IMR-90 (cell line): ENCODE measurements at regions not wholly inside any gene's neighbourhood (a gene's known extent, or its start where the extent isn't known, plus 50 kb on each side); places are given as distances from the start of the nearest gene placed in this dataset.
A peak's percentile ranks its signal among the peaks of the same experiment; 100 is the strongest.

Experiments used
- ATAC-seq: fragments of 200-7000 bp; cut with Tn5 transposase; 2 replicates; pipeline ENCODE4 v1.9.1; 2020; ENCODE audit warnings: low read depth, mild to moderate bottlenecking, moderate library complexity
- BruUV-seq: library from RNA; stranded (reverse); fragments of 400-500 nt; replicated peaks from 2 replicates; lab custom pipeline; 2021; lab: Mats Ljungman, UMichigan
- CTCF ChIA-PET: fragments of 300-600 bp; formaldehyde crosslinking; extraction: SDS; loops from one replicate; lab custom pipeline; 2021; ENCODE audit warnings: antibody characterized with exemption; lab: Yijun Ruan, JAX
- POLR2A ChIA-PET: fragments of 300-600 bp; sonication (Branson Sonifier 250); formaldehyde crosslinking; loops from one replicate; lab custom pipeline; 2022; ENCODE audit warnings: antibody characterized with exemption; ENCODE audit not compliant: unreplicated experiment; lab: Charles Lee
- DNase-seq: peaks from one replicate; pipeline ENCODE4 v3.0.0; 2013
- H2AFZ ChIP-seq: replicated peaks from 2 replicates; pipeline ENCODE3; 2013; ENCODE audit warnings: low read length, mild to moderate bottlenecking; ENCODE audit not compliant: poor library complexity
- H2AK5ac ChIP-seq: 2 replicates; pipeline ENCODE4 v1.6.1; 2013; ENCODE audit warnings: low read depth, low read length, inconsistent platforms
- H2AK9ac ChIP-seq: replicated peaks from 2 replicates; pipeline ENCODE3; 2013; ENCODE audit warnings: mild to moderate bottlenecking, low read depth, low read length, moderate library complexity; ENCODE audit not compliant: poor library complexity
- H2BK120ac ChIP-seq: 2 replicates; pipeline ENCODE4 v1.6.1; 2013; ENCODE audit warnings: low read depth, low read length, inconsistent platforms
- H2BK15ac ChIP-seq: 3 replicates; pipeline ENCODE4 v1.6.1; 2013; ENCODE audit warnings: low read depth, low read length, inconsistent platforms
- H2BK20ac ChIP-seq: 2 replicates; pipeline ENCODE4 v1.6.1; 2013; ENCODE audit warnings: low read depth, mild to moderate bottlenecking, inconsistent platforms, low read length, moderate library complexity
- H2BK5ac ChIP-seq: 2 replicates; pipeline ENCODE4 v1.6.1; 2013; ENCODE audit warnings: mild to moderate bottlenecking, low read depth, low read length, inconsistent platforms; ENCODE audit not compliant: poor library complexity, severe bottlenecking
- H3K14ac ChIP-seq: replicated peaks from 2 replicates; pipeline ENCODE4 v1.6.1; 2013; ENCODE audit warnings: low read depth, low read length, inconsistent platforms
- H3K18ac ChIP-seq: 2 replicates; pipeline ENCODE4 v1.6.1; 2013; ENCODE audit warnings: low read depth, low read length, control low read depth
- H3K23ac ChIP-seq: 2 replicates; pipeline ENCODE4 v1.6.1; 2013; ENCODE audit warnings: low read depth, low read length, inconsistent platforms
- H3K27ac ChIP-seq: 2 replicates; pipeline ENCODE4 v1.5.1; 2013; ENCODE audit warnings: mild to moderate bottlenecking, control low read depth, low read length; ENCODE audit not compliant: insufficient read depth
- H3K27me3 ChIP-seq: 2 replicates; pipeline ENCODE4 v1.6.1; 2013; ENCODE audit warnings: low read length; ENCODE audit not compliant: control insufficient read depth, insufficient read depth
- H3K36me3 ChIP-seq: 2 replicates; pipeline ENCODE4 v1.6.1; 2013; ENCODE audit warnings: low read length, mixed read lengths; ENCODE audit not compliant: control insufficient read depth, insufficient read depth
- H3K4ac ChIP-seq: 2 replicates; pipeline ENCODE4 v1.6.1; 2013; ENCODE audit warnings: low read depth, low read length, inconsistent platforms
- H3K4me1 ChIP-seq: 2 replicates; pipeline ENCODE4 v1.6.1; 2013; ENCODE audit warnings: low read length, mixed read lengths; ENCODE audit not compliant: control insufficient read depth, insufficient read depth
- H3K4me2 ChIP-seq: 2 replicates; pipeline ENCODE4 v1.6.1; 2013; ENCODE audit warnings: low read depth, mild to moderate bottlenecking, control low read depth, low read length, moderate library complexity
- H3K4me3 ChIP-seq: 2 replicates; pipeline ENCODE4 v1.5.1; 2013; ENCODE audit warnings: low read depth, mild to moderate bottlenecking, control low read depth, low read length, moderate library complexity; ENCODE audit not compliant: insufficient read depth
- H3K56ac ChIP-seq: 2 replicates; pipeline ENCODE4 v1.6.1; 2013; ENCODE audit warnings: low read length, inconsistent platforms; ENCODE audit not compliant: insufficient read depth; ENCODE audit errors: extremely low read depth
- H3K79me1 ChIP-seq, 2 experiments: 2 replicates each; pipeline ENCODE4 v1.6.1; 2013; ENCODE audit warnings: low read length in 2 of 2, inconsistent platforms in 1 of 2, low read depth in 1 of 2
- H3K9ac ChIP-seq: 2 replicates; pipeline ENCODE4 v1.6.1; 2013; ENCODE audit warnings: low read depth, low read length, control low read depth
- H3K9me1 ChIP-seq: 2 replicates; pipeline ENCODE4 v1.6.1; 2013; ENCODE audit warnings: low read length, inconsistent platforms; ENCODE audit not compliant: insufficient read depth
- H3K9me3 ChIP-seq: 2 replicates; pipeline ENCODE4 v1.6.1; 2013; ENCODE audit warnings: low read length; ENCODE audit not compliant: control insufficient read depth, insufficient read depth
- H4K20me1 ChIP-seq: 2 replicates; pipeline ENCODE4 v1.6.1; 2013; ENCODE audit warnings: low read length, inconsistent platforms; ENCODE audit not compliant: insufficient read depth
- H4K5ac ChIP-seq: 2 replicates; pipeline ENCODE4 v1.6.1; 2013; ENCODE audit warnings: mild to moderate bottlenecking, low read depth, low read length, control low read depth
- H4K8ac ChIP-seq, 2 experiments: 2 replicates each; pipeline ENCODE4 v1.6.1; 2013; ENCODE audit warnings: low read depth in 2 of 2, low read length in 2 of 2, control low read depth in 1 of 2, inconsistent platforms in 1 of 2
- H4K91ac ChIP-seq: 2 replicates; pipeline ENCODE4 v1.6.1; 2013; ENCODE audit warnings: low read depth, low read length, inconsistent platforms; ENCODE audit not compliant: insufficient read depth
- BHLHE40 ChIP-seq: fragments of 150-350 bp; IDR thresholded peaks from 2 replicates; pipeline ENCODE4 v1.6.1; 2016; ENCODE audit warnings: mild to moderate bottlenecking, low read depth, low read length
- CHD1 ChIP-seq: IDR thresholded peaks from 2 replicates; pipeline ENCODE4 v1.6.1; 2012; ENCODE audit warnings: low read depth, low read length, improper control_type of control experiment
- FOS ChIP-seq: fragments of 150-350 bp; IDR thresholded peaks from 2 replicates; pipeline ENCODE4 v1.6.1; 2016; ENCODE audit warnings: low read depth, low read length
- MAFK ChIP-seq: IDR thresholded peaks from 2 replicates; pipeline ENCODE4 v1.6.1; 2012; ENCODE audit warnings: low read depth, low read length, improper control_type of control experiment
- MAZ ChIP-seq: IDR thresholded peaks from 2 replicates; pipeline ENCODE4 v1.6.1; 2012; ENCODE audit warnings: low read depth, mild to moderate bottlenecking, low read length, improper control_type of control experiment, moderate library complexity, borderline replicate concordance
- MXI1 ChIP-seq: IDR thresholded peaks from 2 replicates; pipeline ENCODE4 v1.6.1; 2012; ENCODE audit warnings: low read depth, mild to moderate bottlenecking, low read length, moderate library complexity, borderline replicate concordance
- NFE2L2 ChIP-seq: fragments of 150-350 bp; IDR thresholded peaks from 2 replicates; pipeline ENCODE4 v1.6.1; 2016; ENCODE audit warnings: low read depth, mild to moderate bottlenecking, low read length
- whole genome bisulfite sequencing, 2 experiments: methylation state at CpG; one replicate each; pipeline versions ENCODE4 v1.1.5 to v1.1.7; 2013; ENCODE audit warnings: missing lambda C conversion rate in 2 of 2; ENCODE audit not compliant: insufficient read length in 1 of 2; ENCODE audit errors: extremely low coverage in 2 of 2; 5-methylcytosine and 5-hydroxymethylcytosine counted together
- dilution Hi-C: fragments of 300-500 bp; cut with HindIII; formaldehyde crosslinking; loops from one replicate; pipeline ENCODE4 v1.14.3; 2018; ENCODE audit warnings: low sequenced_read_pairs; ENCODE audit not compliant: unreplicated experiment
- in situ Hi-C: fragments of 300-500 bp; cut with MboI; formaldehyde crosslinking; loops from 3 replicates; pipeline ENCODE4 v1.14.3; 2019; ENCODE audit warnings: low sequenced_read_pairs, inconsistent platforms, mixed read lengths
- intact Hi-C: fragments of 100-400 bp; cut with micrococcal nuclease; formaldehyde crosslinking; loops from 2 replicates; pipeline ENCODE4 v1.10.0; 2022
- TF ChIP-seq, protein P1 (sequence below): fragments of 150-350 bp; IDR thresholded peaks from 2 replicates; pipeline ENCODE4 v1.6.1; 2016; ENCODE audit warnings: low read depth, mild to moderate bottlenecking, low read length, moderate library complexity, borderline replicate concordance

DNA sequence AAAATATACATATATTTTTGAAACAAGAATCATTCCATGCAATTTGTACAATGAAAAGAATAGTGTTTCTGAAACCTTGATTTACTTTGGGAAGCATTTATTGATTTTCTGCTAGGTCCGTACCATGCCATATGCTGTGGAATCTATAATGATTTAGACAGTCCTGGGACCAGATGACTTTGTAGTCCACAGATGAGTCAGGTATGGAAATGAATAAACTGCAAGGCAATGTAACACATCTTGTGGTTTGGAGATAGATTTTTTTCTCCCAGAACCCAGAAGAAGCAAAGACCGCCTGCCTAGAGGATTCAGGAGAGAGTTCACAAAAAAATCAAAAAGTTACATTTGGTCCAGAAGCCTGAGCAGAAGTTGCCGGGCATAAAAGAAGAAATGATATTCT lies 190.4 kb downstream of the GPR37 start:
- Histone ChIP-seq H3K79me1 (no peaks in the 10 kb centered on the region), H3K27ac (no peak overlapping the region), H3K4me3 (no peak overlapping the region), H2AK9ac (no peak overlapping the region), H4K20me1 (no peaks in the 10 kb centered on the region), H3K9me3 (no peaks in the 10 kb centered on the region), H2BK20ac (no peak overlapping the region), H4K8ac (no peak overlapping the region), H3K18ac (no peak overlapping the region), H3K27me3 (no peaks in the 10 kb centered on the region), H4K91ac (no peak overlapping the region), H2BK120ac (no peak overlapping the region), H2AFZ (no peak overlapping the region), H3K56ac (no peak overlapping the region), H3K4ac (no peak overlapping the region), H3K4me1 (no peaks in the 10 kb centered on the region; the same call in 1 of the 2 replicates), H3K23ac (no peak overlapping the region), H3K9ac (no peak overlapping the region), H2AK5ac (no peak overlapping the region), H3K36me3 (no peaks in the 10 kb centered on the region), H3K4me2 (no peak overlapping the region), H2BK5ac (no peak overlapping the region), H2BK15ac (no peak overlapping the region), H4K5ac (no peak overlapping the region), H3K14ac (no peak overlapping the region), H3K9me1 (no peaks in the 10 kb centered on the region)
- dilution Hi-C loops: no loop called here
- TF ChIP-seq CHD1: no peak
- no peak for TF ChIP-seq FOS
- TF ChIP-seq BHLHE40: no peak
- TF ChIP-seq MAZ: no peak
- TF ChIP-seq MXI1: no peak
- TF ChIP-seq NFE2L2: no peak
- TF ChIP-seq MAFK: no peak
- TF ChIP-seq, protein P1, sequence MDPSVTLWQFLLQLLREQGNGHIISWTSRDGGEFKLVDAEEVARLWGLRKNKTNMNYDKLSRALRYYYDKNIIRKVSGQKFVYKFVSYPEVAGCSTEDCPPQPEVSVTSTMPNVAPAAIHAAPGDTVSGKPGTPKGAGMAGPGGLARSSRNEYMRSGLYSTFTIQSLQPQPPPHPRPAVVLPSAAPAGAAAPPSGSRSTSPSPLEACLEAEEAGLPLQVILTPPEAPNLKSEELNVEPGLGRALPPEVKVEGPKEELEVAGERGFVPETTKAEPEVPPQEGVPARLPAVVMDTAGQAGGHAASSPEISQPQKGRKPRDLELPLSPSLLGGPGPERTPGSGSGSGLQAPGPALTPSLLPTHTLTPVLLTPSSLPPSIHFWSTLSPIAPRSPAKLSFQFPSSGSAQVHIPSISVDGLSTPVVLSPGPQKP: no peak
- ChIA-PET POLR2A (no interaction called here), CTCF (no interaction called here)
- intact Hi-C loops: no loop called here
- in situ Hi-C loops: no loop called here
- no CpG with 5 or more reads among the region's 3 CpGs for WGBS, 2 experiments
- DNase-seq (peak; percentile 50), ATAC-seq (no peak)
- no TSS peak for BruUV-seq
